Activated CD4-positive, alpha-beta T cell treated with anti-CD3 and anti-CD28 coated beads, Interleukin-2, amount 10 ng/mL, durations not matched to agents 24 days and 14 days (primary cell): ENCODE measurements at regions not wholly inside any gene's neighbourhood (a gene's known extent, or its start where the extent isn't known, plus 50 kb on each side); places are given as distances from the start of the nearest gene placed in this dataset.

Experiments used
- DNase-seq: peaks from one replicate; pipeline ENCODE4 v3.0.0; 2022
- H3K27ac Mint-ChIP-seq: one replicate; pipeline ENCODE4 v1.8.0; 2022; ENCODE audit warnings: mild to moderate bottlenecking, mixed read lengths
- H3K27me3 Mint-ChIP-seq: one replicate; pipeline ENCODE4 v1.8.0; 2022; ENCODE audit warnings: mixed read lengths
- H3K36me3 Mint-ChIP-seq: one replicate; pipeline ENCODE4 v1.8.0; 2022; ENCODE audit warnings: low read depth, mild to moderate bottlenecking, mixed read lengths
- H3K4me1 Mint-ChIP-seq: one replicate; pipeline ENCODE4 v1.8.0; 2021; ENCODE audit warnings: mixed read lengths
- H3K4me3 Mint-ChIP-seq: one replicate; pipeline ENCODE4 v1.8.0; 2022; ENCODE audit warnings: mild to moderate bottlenecking, moderate library complexity, mixed read lengths
- H3K9me3 Mint-ChIP-seq: one replicate; pipeline ENCODE4 v1.8.0; 2021; ENCODE audit warnings: mixed read lengths
- intact Hi-C: fragments of 100-400 bp; cut with micrococcal nuclease; formaldehyde crosslinking; loops from one replicate; pipeline ENCODE4 v1.15.1; 2023

GRCh38 chr18:40355726-40356125 is 1599.3 kb upstream of the PIK3C3 start:
- no peak overlapping the region for H3K4me3 Mint-ChIP-seq
- no peaks in the 10 kb centered on the region for H3K36me3 Mint-ChIP-seq
- H3K9me3 Mint-ChIP-seq: no peaks in the 10 kb centered on the region
- DNase-seq: no peak
- no peaks in the 10 kb centered on the region for H3K4me1 Mint-ChIP-seq
- H3K27me3 Mint-ChIP-seq: no peaks in the 10 kb centered on the region
- H3K27ac Mint-ChIP-seq: no peak overlapping the region
- intact Hi-C loops: no loop called here

GRCh38 chr18:40348196-40348595 is 1606.8 kb upstream of the PIK3C3 start:
- intact Hi-C loops: no loop called here
- no peak overlapping the region for H3K4me3 Mint-ChIP-seq
- no peak for DNase-seq
- no peaks in the 10 kb centered on the region for H3K36me3 Mint-ChIP-seq
- no peaks in the 10 kb centered on the region for H3K27me3 Mint-ChIP-seq
- no peaks in the 10 kb centered on the region for H3K4me1 Mint-ChIP-seq
- no peaks in the 10 kb centered on the region for H3K9me3 Mint-ChIP-seq
- no peak overlapping the region for H3K27ac Mint-ChIP-seq

DNA sequence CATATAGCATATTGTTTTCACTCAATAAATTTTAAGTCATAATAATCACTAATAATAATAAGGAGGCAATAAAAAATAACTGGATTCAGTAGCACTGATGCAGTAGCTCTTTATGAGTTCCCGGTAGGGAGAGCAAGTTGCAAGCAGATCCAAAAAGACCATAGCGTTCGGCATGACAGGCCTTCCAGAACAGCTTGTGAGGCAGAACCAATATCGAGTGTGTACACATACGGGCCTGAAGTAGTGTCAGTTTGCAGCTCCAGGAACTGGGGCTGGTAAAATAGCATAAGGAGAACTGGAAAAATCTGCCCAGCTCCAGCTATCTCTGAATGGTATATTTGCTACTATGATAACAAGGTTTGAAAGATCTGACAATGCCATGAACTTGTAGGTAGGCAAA is 1607.8 kb upstream of the PIK3C3 start:
- no peaks in the 10 kb centered on the region for H3K27me3 Mint-ChIP-seq
- intact Hi-C loops: no loop called here
- H3K27ac Mint-ChIP-seq: no peak overlapping the region
- no peak overlapping the region for H3K4me3 Mint-ChIP-seq
- no peaks in the 10 kb centered on the region for H3K4me1 Mint-ChIP-seq
- DNase-seq: no peak
- no peaks in the 10 kb centered on the region for H3K9me3 Mint-ChIP-seq
- H3K36me3 Mint-ChIP-seq: no peaks in the 10 kb centered on the region

DNA sequence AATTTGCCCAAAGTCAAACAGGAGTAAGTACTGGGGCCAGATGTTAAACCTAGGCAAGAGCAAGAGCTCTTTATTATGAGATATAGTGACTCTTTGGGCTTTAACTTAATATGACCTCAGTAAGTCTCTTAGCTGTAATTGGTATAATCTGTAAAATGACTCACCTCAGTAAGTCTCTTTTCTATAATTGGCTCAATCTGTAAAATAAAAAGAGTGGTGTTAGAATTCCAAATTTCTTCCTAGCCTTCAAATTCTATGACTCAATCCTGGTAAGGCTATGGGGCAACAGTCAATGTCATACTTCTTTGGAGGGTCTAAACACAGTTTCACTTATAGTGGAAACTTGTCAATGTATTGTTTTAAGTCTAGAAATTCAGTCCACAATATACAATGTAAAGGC is 1608.9 kb upstream of the PIK3C3 start:
- intact Hi-C loops: no loop called here
- Mint-ChIP-seq H3K27ac (no peak overlapping the region), H3K36me3 (no peaks in the 10 kb centered on the region), H3K4me3 (no peak overlapping the region), H3K9me3 (no peaks in the 10 kb centered on the region), H3K4me1 (no peaks in the 10 kb centered on the region), H3K27me3 (no peaks in the 10 kb centered on the region)
- DNase-seq: no peak

DNA sequence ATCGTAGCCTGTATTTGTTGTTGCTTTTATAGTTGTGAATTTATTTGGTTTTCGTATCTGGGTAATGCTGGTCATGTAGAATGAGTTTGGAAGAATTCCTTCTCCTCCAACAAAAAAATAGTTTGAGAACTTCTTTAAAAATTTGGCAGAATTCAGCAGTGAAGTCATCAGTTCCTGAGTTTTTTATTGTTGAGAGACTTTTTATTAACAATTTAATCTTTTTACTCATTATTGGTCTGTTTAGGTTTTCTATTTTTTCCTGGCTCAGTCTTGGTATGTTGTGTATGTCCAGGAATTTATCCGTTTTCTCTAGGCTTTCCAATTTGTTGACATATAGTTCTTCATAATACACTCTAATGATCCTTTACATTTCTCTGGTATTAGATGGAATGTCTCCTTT is 1613.3 kb upstream of the PIK3C3 start:
- DNase-seq: no peak

GRCh38 chr18:40338284-40338683 is 1616.8 kb upstream of the PIK3C3 start:
- Mint-ChIP-seq H3K36me3 (no peaks in the 10 kb centered on the region), H3K4me3 (no peak overlapping the region), H3K27me3 (no peaks in the 10 kb centered on the region), H3K27ac (no peak overlapping the region), H3K9me3 (no peaks in the 10 kb centered on the region), H3K4me1 (no peaks in the 10 kb centered on the region)
- DNase-seq: no peak
- intact Hi-C loops: no loop called here

More for the DNA sequence above, 1613.3 kb upstream of the PIK3C3 start:
- Mint-ChIP-seq H3K4me3 (no peak overlapping the region), H3K27me3 (no peaks in the 10 kb centered on the region), H3K4me1 (no peaks in the 10 kb centered on the region), H3K27ac (no peak overlapping the region), H3K36me3 (no peaks in the 10 kb centered on the region), H3K9me3 (no peaks in the 10 kb centered on the region)
- intact Hi-C loops: no loop called here

DNA sequence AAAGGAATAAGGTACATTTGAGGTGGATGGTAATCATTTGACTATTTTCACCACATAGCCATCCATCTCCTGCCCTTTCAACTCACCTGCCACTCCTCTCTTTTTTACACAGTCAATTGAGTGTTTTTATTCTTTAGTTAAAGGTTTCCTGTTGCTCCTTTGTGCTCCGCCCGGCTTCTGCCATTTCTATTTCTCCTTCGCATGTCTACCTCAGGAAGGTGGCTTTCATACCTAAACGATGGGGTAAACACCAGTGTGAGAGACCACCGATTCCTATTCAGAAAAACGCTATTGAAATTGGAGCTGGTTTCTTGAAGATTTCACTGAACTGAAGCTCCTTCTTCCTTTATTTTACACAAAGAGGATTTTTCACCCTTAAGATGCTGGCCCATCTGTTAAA is 1628.0 kb upstream of the PIK3C3 start:
- DNase-seq: no peak
- no peak overlapping the region for H3K4me3 Mint-ChIP-seq
- H3K9me3 Mint-ChIP-seq: peaks cover 4% of the 10 kb centered on the region
- no peak overlapping the region for H3K27ac Mint-ChIP-seq
- H3K4me1 Mint-ChIP-seq: no peaks in the 10 kb centered on the region
- intact Hi-C loops: no loop called here
- H3K36me3 Mint-ChIP-seq: no peaks in the 10 kb centered on the region
- H3K27me3 Mint-ChIP-seq: no peaks in the 10 kb centered on the region

GRCh38 chr18:40325988-40326387 is 1629.0 kb upstream of the PIK3C3 start:
- intact Hi-C loops: no loop called here
- DNase-seq: no peak
- H3K36me3 Mint-ChIP-seq: no peaks in the 10 kb centered on the region
- H3K27ac Mint-ChIP-seq: no peak overlapping the region
- no peak overlapping the region for H3K4me3 Mint-ChIP-seq
- no peaks in the 10 kb centered on the region for H3K4me1 Mint-ChIP-seq
- H3K9me3 Mint-ChIP-seq: peaks cover 13% of the 10 kb centered on the region
- H3K27me3 Mint-ChIP-seq: no peaks in the 10 kb centered on the region

DNA sequence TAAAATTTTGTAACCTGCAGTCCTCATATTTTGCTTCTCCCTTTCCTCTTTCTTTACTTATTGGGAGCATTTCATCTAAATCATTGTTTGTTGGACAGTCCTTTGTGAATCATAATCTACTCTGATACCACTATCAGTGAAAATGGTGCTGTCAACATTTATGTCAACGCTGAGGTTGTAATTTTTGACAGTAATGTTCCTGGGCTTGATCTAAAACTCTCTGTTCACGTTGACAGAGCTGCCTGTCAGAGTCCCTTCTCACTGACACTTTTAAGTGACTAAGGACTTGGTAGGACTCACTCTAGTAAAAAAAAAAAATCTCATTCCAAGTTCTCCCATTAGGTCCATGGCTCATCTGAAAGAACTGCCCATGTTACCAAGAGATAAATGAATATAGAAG is 1640.8 kb upstream of the PIK3C3 start:
- Mint-ChIP-seq H3K4me1 (no peaks in the 10 kb centered on the region), H3K27ac (no peak overlapping the region), H3K36me3 (no peaks in the 10 kb centered on the region), H3K9me3 (peaks cover 6% of the 10 kb centered on the region), H3K4me3 (no peak overlapping the region), H3K27me3 (no peaks in the 10 kb centered on the region)
- no peak for DNase-seq
- intact Hi-C loops: no loop called here

GRCh38 chr18:40313030-40313642 is 1641.9 kb upstream of the PIK3C3 start:
- intact Hi-C loops: no loop called here
- no peak for DNase-seq
- Mint-ChIP-seq H3K9me3 (peaks cover 6% of the 10 kb centered on the region), H3K27me3 (no peaks in the 10 kb centered on the region), H3K4me1 (no peaks in the 10 kb centered on the region), H3K4me3 (no peak overlapping the region), H3K36me3 (no peaks in the 10 kb centered on the region), H3K27ac (no peak overlapping the region)

- Mint-ChIP-seq H3K9me3 (peaks cover under 1% of the 10 kb centered on the region), H3K36me3 (no peaks in the 10 kb centered on the region), H3K4me1 (no peaks in the 10 kb centered on the region), H3K27ac (no peak overlapping the region), H3K4me3 (no peak overlapping the region), H3K27me3 (no peaks in the 10 kb centered on the region)
- intact Hi-C loops: no loop called here
- DNase-seq: no peak
These were observed 1647.4 kb upstream of the PIK3C3 start for GRCh38 chr18:40307627-40308026.

GRCh38 chr18:40296717-40297413 is 1658.2 kb upstream of the PIK3C3 start:
- intact Hi-C loops: no loop called here
- H3K27me3 Mint-ChIP-seq: no peaks in the 10 kb centered on the region
- no peak overlapping the region for H3K27ac Mint-ChIP-seq

DNA sequence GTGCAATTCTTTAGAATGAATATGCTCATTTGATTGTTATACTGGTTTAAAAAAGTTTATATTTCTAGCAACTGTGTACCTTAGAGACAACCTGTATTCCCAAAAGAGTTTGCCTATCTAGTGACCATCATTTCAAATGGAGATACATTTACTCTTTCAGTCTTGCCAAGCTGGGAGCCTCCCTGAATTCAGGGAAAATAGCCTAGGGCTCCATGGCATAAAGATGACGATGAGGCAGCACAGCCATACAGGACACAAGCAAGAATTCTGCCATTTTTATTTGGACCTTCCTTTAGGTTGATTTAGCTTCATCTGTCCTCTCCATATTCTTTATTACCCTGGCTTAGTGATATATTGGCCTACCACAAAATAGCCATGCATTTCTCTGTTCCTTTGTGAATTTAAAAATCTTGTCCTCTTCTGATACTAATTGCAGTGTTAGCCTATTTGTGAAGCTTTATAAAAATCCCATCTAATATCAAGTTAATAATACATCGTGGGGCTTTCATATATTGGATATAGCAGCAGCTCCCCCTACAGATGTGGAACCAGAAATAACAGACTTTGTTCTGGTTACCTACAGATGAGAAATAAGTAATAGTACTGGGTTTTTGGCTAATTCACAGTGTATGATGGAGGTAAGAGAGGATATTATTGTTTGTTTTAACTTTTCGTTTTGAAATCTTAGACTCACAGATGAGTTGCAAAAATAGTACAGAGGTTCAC is 1661.9 kb upstream of the PIK3C3 start:
- no peak overlapping the region for H3K27ac Mint-ChIP-seq
- no peaks in the 10 kb centered on the region for H3K27me3 Mint-ChIP-seq
- no peaks in the 10 kb centered on the region for H3K4me1 Mint-ChIP-seq
- DNase-seq: no peak
- intact Hi-C loops: no loop called here
- no peaks in the 10 kb centered on the region for H3K9me3 Mint-ChIP-seq
- H3K4me3 Mint-ChIP-seq: no peak overlapping the region
- H3K36me3 Mint-ChIP-seq: no peaks in the 10 kb centered on the region

More at GRCh38 chr18:40296717-40297413, 1658.2 kb upstream of the PIK3C3 start:
- no peaks in the 10 kb centered on the region for H3K36me3 Mint-ChIP-seq
- no peak for DNase-seq
- peaks cover 4% of the 10 kb centered on the region for H3K9me3 Mint-ChIP-seq
- H3K4me1 Mint-ChIP-seq: no peaks in the 10 kb centered on the region
- H3K4me3 Mint-ChIP-seq: no peak overlapping the region

DNA sequence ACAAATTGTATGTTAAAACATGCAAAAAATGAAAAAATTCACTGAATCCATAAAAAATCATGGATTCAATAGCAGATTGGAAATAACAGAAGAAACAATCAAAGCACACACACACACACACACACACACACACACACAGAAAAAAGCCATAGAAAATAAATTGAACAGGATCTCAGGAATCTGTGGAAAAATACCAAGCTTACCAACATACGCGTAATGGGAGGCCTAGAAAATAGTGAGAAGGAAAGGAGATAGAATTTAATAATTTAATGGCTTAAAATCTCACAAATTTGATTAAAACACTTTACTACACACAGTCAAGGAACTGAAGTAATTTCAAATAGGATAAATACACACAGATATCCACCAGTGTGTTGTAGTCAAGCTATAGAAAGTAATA is 1671.5 kb upstream of the PIK3C3 start:
- intact Hi-C loops: no loop called here
- Mint-ChIP-seq H3K4me3 (no peak overlapping the region), H3K27ac (no peak overlapping the region), H3K4me1 (no peaks in the 10 kb centered on the region), H3K36me3 (no peaks in the 10 kb centered on the region), H3K9me3 (peaks cover 3% of the 10 kb centered on the region), H3K27me3 (no peaks in the 10 kb centered on the region)
- DNase-seq: no peak
